HCT116 (cell line): ENCODE measurements at regions not wholly inside any gene's neighbourhood (a gene's known extent, or its start where the extent isn't known, plus 50 kb on each side); places are given as distances from the start of the nearest gene placed in this dataset.

ENCODE experiments used
- ATAC-seq: fragments of 200-7000 bp; cut with Tn5 transposase; 2 replicates; pipeline ENCODE4 v1.9.1; 2020; ENCODE audit warnings: mild to moderate bottlenecking, moderate library complexity
- BruUV-seq: library from RNA; stranded (reverse); fragments of 400-500 nt; replicated peaks from 2 replicates; lab custom pipeline; 2021; lab: Mats Ljungman, UMichigan
- CTCF ChIA-PET: fragments of 300-600 bp; sonication (Branson Sonifier 250); formaldehyde crosslinking; loops from one replicate; lab custom pipeline; 2021; ENCODE audit warnings: antibody characterized with exemption; lab: Charles Lee
- POLR2A ChIA-PET: fragments of 300-600, 350-600 bp; sonication (Branson Sonifier 250); formaldehyde crosslinking; loops from one replicate; lab custom pipeline; 2021; ENCODE audit warnings: antibody characterized with exemption; lab: Charles Lee
- RAD21 ChIA-PET, 2 experiments: fragments of 300-600 bp; sonication (Branson Sonifier 250); formaldehyde crosslinking; loops; one replicate each; lab custom pipeline; 2023; ENCODE audit warnings: low total read pairs in 2 of 2; ENCODE audit not compliant: uncharacterized antibody in 2 of 2, unreplicated experiment in 2 of 2, low non-redundant PET in 1 of 2; lab: Charles Lee
- DNase-seq: peaks from one replicate; pipeline ENCODE4 v3.0.0-alpha.2; 2010; ENCODE audit warnings: low read depth, low spot score
- H2AFZ ChIP-seq: fragments of 200-600 bp; shearing (Covaris generic), sonication (generic); 2 replicates; pipeline ENCODE4 v1.6.1; 2017; ENCODE audit warnings: low read depth, mixed run types, mixed read lengths, antibody characterized with exemption, low read length; ENCODE audit not compliant: poor library complexity, severe bottlenecking
- H3K27ac ChIP-seq: 2 replicates; pipeline ENCODE4 v1.5.1; 2012; ENCODE audit warnings: low read depth, low read length
- H3K27me3 ChIP-seq: fragments of 200-600 bp; sonication (generic); 2 replicates; pipeline ENCODE4 v1.6.1; 2016; ENCODE audit warnings: mixed run types, low read length, mixed read lengths; ENCODE audit not compliant: insufficient read depth
- H3K36me3 ChIP-seq, 2 experiments: fragments of 200-500 bp in 1 of 2; fragments of 200-600 bp in 1 of 2; sonication (Bioruptor generic) in 1 of 2; sonication (generic) in 1 of 2; 2 replicates each; pipeline versions ENCODE4 v1.5.1 to v1.6.1; 2014 to 2016; ENCODE audit warnings: low read length in 2 of 2, inconsistent platforms in 1 of 2, mixed read lengths in 1 of 2, mixed run types in 1 of 2; ENCODE audit not compliant: insufficient read depth in 2 of 2, control insufficient read depth in 1 of 2
- H3K4me1 ChIP-seq, 2 experiments: fragments of 200-600 bp in 1 of 2; sonication (generic) in 1 of 2; 2 replicates each; pipeline versions ENCODE4 v1.5.1 to v1.6.1; 2012 to 2017; ENCODE audit warnings: low read length in 2 of 2, inconsistent platforms in 1 of 2, mild to moderate bottlenecking in 1 of 2, mixed read lengths in 1 of 2, mixed run types in 1 of 2, moderate library complexity in 1 of 2; ENCODE audit not compliant: insufficient read depth in 2 of 2, control insufficient read depth in 1 of 2
- H3K4me2 ChIP-seq: fragments of 200-600 bp; sonication (generic); 2 replicates; pipeline ENCODE4 v1.6.1; 2017; ENCODE audit warnings: mixed run types, low read length, mixed read lengths
- H3K4me3 ChIP-seq, 2 experiments: fragments of 200-600 bp in 1 of 2; sonication (generic) in 1 of 2; replicated peaks in 1 of 2; 2 replicates each; pipeline ENCODE4 v1.5.1; 2011 to 2016; ENCODE audit warnings: low read length in 2 of 2, control low read depth in 1 of 2, low read depth in 1 of 2, mild to moderate bottlenecking in 1 of 2, mixed read lengths in 1 of 2, mixed run types in 1 of 2
- H3K79me2 ChIP-seq: fragments of 200-600 bp; sonication (generic); 2 replicates; pipeline ENCODE4 v1.6.1; 2017; ENCODE audit warnings: mild to moderate bottlenecking, mixed run types, low read length, moderate library complexity, mixed read lengths; ENCODE audit not compliant: insufficient read depth
- H3K9ac ChIP-seq: fragments of 200-600 bp; sonication (generic); 2 replicates; pipeline ENCODE4 v1.6.1; 2016; ENCODE audit warnings: low read length, mixed read lengths
- H3K9me2 ChIP-seq: fragments of 200-600 bp; sonication (generic), shearing (Covaris generic); 2 replicates; pipeline ENCODE4 v1.6.1; 2017; ENCODE audit warnings: mixed run types, mild to moderate bottlenecking, moderate library complexity; ENCODE audit not compliant: insufficient read depth
- H3K9me3 ChIP-seq, 2 experiments: fragments of 200-500 bp in 1 of 2; fragments of 200-600 bp in 1 of 2; sonication (Bioruptor generic) in 1 of 2; sonication (generic) in 1 of 2; 2 replicates each; pipeline ENCODE4 v1.6.1; 2014 to 2017; ENCODE audit warnings: low read length in 2 of 2, mixed read lengths in 2 of 2, inconsistent platforms in 1 of 2, low read depth in 1 of 2, mild to moderate bottlenecking in 1 of 2, mixed run types in 1 of 2, moderate library complexity in 1 of 2; ENCODE audit not compliant: control insufficient read depth in 1 of 2, insufficient read depth in 1 of 2
- H4K20me1 ChIP-seq: fragments of 200-600 bp; sonication (generic), shearing (Covaris generic); 2 replicates; pipeline ENCODE4 v1.6.1; 2017; ENCODE audit warnings: mixed run types, mild to moderate bottlenecking, moderate library complexity; ENCODE audit not compliant: insufficient read depth
- RAD21 ChIP-seq: IDR thresholded peaks from 2 replicates; pipeline ENCODE4 v1.6.1; 2012; ENCODE audit warnings: low read depth, mild to moderate bottlenecking
- REST ChIP-seq: IDR thresholded peaks from 2 replicates; pipeline ENCODE4 v1.6.1; 2012; ENCODE audit warnings: low read depth
- intact Hi-C: fragments of 100-400 bp; cut with micrococcal nuclease; formaldehyde crosslinking; loops from 2 replicates; pipeline ENCODE4 v1.10.0; 2022

DNA sequence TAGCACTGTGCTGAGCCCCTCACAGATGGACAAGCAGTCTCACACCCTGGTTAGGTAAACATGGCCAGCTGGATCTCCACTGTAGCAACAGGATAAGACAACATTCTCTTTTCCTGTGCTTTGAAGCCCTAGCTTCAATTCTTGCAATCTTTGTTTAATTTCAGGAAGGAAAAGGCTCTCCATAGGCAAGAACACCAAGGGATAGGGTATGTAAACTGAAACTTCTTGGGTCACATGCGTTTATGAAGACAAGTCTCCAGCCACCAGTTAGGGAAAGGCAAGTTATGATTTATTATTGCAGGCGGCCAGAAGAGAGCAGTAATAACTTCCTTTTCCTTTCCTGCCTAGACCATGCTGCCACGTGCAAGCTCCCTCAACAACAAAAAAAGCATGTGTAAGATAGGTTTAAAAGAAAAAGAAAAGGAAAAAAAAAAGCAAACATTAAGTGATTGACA lies 50.1 kb upstream of the POU5F2 start:
- ChIA-PET RAD21 (no interaction called here), POLR2A (no interaction called here), CTCF (interaction anchor here (1.4 to 3.7 kb wide), 3 partner anchors 9 to 184 kb away, joined by 4 to 16 read pairs (median 5); no protein-coding TSS in a partner anchor)
- Histone ChIP-seq H4K20me1 (no peaks in the 10 kb centered on the region), H3K4me2 (no peak overlapping the region), H3K4me1 (peaks cover 20 to 22% of the 10 kb centered on the region in 2 experiments), H3K9ac (no peak overlapping the region), H3K27me3 (no peaks in the 10 kb centered on the region), H3K4me3 (no peak overlapping the region), H3K9me2 (no peaks in the 10 kb centered on the region), H3K79me2 (no peaks in the 10 kb centered on the region), H3K27ac (no peak overlapping the region), H2AFZ (no peak overlapping the region), H3K36me3 (no peaks in the 10 kb centered on the region), H3K9me3 (no peaks in the 10 kb centered on the region)
- TF ChIP-seq REST (no peak), RAD21 (peak; percentile 17; the same call in 1 of the 2 replicates)
- DNase-seq (no peak), ATAC-seq (no peak)
- no TSS peak for BruUV-seq
- intact Hi-C loops = no loop called here
